ENCODE measurements at regions not wholly inside any gene's neighbourhood (a gene's known extent, or its start where the extent isn't known, plus 50 kb on each side); places are given as distances from the start of the nearest gene placed in this dataset.

DNA sequence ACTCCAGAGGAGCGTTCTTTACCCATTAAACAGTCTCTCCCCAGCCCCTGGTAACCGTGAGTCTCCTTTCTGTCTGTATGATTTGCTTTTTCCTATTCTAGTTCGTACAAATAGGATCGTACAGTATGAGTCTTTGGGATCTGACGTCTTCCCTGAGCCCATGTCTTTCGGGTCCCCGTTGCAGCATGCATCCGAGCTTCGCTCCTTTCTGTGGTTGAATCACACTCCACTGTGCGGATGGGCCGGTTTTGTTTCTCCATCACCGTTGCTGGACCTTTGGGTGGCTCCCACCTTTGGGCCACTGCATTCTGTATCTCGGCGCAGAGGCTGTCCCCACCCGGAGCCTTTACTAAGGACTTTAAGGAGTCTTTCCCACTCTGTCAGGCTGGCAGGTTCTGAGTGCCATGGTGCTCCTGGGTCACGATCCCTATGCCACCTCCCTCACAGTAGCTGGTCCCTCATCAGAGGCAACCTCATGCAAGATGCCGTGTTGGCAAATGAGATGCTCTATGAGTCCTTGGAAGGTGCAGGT is 145.7 kb upstream of the COL5A1 start:
- TF ChIP-seq POLR2A (IDR thresholded peaks at IDR 0.05; ENCODE audit: low read depth, low read length), result no peak
- FAIRE-seq, result no peak
- no peak for DNase-seq (ENCODE audit: insufficient read length, low spot score)

GRCh38 chr9:134496413-134497282 is 145.0 kb upstream of the COL5A1 start:
- peak; percentile 82 for FAIRE-seq

DNA sequence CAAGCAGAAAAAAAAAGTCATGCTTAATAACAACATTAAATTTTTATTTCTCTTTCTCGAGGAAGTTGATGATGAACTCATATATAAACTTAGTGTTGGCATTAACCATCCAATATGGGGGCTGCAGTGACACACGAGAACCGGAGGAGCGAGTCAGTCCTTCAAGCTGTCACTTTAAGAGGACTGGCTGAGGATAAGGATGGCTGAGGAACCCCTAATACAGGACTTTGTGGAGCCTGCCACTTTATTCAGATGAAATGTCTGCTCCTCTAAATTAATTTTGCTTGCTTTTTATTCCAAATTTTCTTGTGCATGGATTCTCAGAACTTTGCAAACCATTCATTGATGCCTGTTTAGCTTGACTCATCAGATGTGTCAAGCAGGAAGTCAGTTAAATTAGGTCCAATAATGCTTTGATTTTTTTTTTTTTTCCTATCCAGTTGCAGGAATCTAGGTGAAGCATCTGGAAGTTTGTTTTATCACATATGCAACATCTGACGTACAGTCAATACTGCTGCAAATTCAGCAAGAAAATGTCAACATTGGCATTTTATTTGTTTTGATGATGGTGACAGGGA is 144.2 kb upstream of the COL5A1 start:
- no peak for TF ChIP-seq POLR2A (IDR thresholded peaks at IDR 0.05; ENCODE audit: low read depth, low read length)
- FAIRE-seq (no peak), DNase-seq (ENCODE audit: insufficient read length, low spot score) (no peak)

More at GRCh38 chr9:134496413-134497282, 145.0 kb upstream of the COL5A1 start:
- peak; percentile 95 for DNase-seq (ENCODE audit: insufficient read length, low spot score)
- no peak for TF ChIP-seq POLR2A (IDR thresholded peaks at IDR 0.05; ENCODE audit: low read depth, low read length)

- no peak for FAIRE-seq
- TF ChIP-seq POLR2A (IDR thresholded peaks at IDR 0.05; ENCODE audit: low read depth, low read length), result no peak
- no peak for DNase-seq (ENCODE audit: insufficient read length, low spot score)
Measured at GRCh38 chr9:134498814-134499166, 142.8 kb upstream of the COL5A1 start.

DNA sequence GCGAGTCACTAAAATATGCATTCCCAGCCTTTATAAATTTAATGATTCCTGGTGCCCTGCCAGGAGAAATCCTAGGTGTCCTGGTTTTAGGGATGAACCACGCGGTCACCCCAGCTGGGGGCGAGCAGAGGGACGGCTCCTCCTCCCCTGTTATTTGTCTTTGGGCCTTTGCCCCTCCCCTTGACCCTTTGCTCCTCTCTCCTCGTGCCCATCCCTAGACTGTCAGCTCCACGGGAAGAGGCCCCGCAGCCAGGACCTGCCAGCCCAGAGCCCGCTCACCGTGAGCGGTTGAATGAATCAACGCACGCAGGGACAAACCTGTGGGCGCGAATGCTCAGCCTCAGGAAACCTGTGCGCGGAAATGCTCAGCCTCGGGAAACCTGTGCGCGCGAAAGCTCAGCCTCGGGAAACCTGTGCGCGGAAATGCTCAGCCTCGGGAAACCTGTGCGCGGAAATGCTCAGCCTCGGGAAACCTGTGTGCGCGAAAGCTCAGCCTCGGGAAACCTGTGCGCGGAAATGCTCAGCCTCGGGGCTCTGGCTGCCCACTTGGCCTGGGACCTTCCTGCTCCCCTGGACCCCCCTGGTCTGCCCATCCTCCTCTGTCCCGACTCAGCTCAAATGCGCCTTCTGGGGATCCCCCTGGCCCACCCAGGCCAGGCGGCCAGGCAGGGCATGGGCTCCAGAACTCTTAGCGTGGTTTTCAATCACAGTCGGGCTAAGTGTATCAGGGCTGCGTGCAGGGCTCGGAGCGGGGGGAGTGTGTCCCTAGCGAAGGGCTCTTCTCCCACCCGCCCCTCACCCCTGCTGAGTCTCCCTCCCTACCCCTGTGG is 140.5 kb upstream of the COL5A1 start:
- no peak for DNase-seq (ENCODE audit: insufficient read length, low spot score)

GRCh38 chr9:134501761-134502265 is 139.8 kb upstream of the COL5A1 start:
- FAIRE-seq (no peak), DNase-seq (ENCODE audit: insufficient read length, low spot score) (no peak)
- TF ChIP-seq POLR2A (IDR thresholded peaks at IDR 0.05; ENCODE audit: low read depth, low read length), result no peak

More for the DNA sequence above, 140.5 kb upstream of the COL5A1 start:
- TF ChIP-seq POLR2A (IDR thresholded peaks at IDR 0.05; ENCODE audit: low read depth, low read length), result no peak
- no peak for FAIRE-seq

DNA sequence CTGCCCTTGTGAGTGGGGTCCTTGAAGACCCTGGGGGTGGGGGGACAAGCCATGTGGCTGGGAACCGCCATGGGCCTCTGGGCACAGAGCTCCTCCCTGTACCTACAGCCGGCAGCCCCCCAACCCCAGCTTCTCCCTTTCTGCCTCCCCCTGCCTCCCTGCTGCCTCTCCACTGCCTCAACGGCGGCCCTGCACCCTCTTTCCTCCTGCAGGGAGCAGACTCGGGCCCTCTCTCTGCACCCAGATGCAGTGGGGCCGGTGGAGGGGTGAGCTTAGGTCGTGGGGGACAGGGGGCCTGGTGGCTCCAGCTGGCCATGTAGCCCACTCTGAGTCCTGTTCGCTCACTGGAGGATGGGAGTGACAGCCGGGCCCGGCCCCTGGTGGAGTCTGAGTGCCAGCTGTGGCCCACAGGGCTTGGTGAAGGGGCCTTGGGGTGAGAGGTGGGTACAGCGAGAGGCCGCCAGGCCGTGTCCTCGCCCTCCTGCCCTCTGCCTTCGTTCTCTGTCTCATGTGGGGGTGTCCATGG is 139.3 kb upstream of the COL5A1 start:
- no peak for FAIRE-seq
- TF ChIP-seq POLR2A (IDR thresholded peaks at IDR 0.05; ENCODE audit: low read depth, low read length), result no peak
- DNase-seq (ENCODE audit: insufficient read length, low spot score), result no peak

GRCh38 chr9:134502809-134503211 is 138.8 kb upstream of the COL5A1 start:
- FAIRE-seq (peak; percentile 96), DNase-seq (ENCODE audit: insufficient read length, low spot score) (peak; percentile 100)
- TF ChIP-seq POLR2A (IDR thresholded peaks at IDR 0.05; ENCODE audit: low read depth, low read length), result peak; percentile 47; the same call in 1 of the 2 replicates

DNA sequence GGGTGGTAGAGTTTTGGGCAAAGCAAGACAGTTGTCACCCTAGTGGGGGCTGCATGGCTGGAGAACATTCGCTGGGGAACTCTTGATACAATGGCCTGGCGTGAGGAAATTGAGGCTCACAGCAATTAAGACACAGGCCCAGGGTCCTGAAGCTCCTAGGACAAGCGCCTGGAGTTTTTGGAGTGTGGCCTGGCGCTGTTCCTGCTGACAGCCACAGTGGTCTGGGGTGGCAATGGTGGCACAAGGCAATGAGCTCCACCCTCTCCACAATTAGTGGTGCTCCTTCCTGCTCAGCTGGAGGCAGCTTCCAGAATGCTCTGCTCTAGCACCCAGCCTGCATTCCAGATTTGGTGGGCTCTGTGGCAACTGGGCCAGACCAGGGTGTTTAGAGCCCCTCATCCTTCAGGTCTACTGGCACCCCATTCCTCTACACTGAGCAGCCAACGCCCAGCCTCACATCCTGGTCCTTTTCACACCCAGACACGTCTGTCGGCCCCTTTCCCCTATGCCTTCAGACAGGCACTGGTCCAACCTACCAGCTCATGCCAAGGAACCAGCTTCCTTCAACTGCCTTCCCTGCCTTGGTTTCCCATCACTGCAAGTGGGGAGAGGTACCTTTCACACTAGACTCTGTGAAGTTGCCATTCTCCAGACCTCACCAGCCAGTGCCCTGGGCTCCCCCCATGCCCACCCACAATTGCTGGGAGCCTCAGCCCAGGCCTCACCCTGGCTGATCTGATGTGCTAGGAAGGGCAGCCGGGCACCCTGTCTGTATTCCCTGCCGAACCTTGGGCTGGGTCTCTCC is 138.1 kb upstream of the COL5A1 start:
- no peak for TF ChIP-seq POLR2A (IDR thresholded peaks at IDR 0.05; ENCODE audit: low read depth, low read length)
- DNase-seq (ENCODE audit: insufficient read length, low spot score), result no peak
- no peak for FAIRE-seq

DNA sequence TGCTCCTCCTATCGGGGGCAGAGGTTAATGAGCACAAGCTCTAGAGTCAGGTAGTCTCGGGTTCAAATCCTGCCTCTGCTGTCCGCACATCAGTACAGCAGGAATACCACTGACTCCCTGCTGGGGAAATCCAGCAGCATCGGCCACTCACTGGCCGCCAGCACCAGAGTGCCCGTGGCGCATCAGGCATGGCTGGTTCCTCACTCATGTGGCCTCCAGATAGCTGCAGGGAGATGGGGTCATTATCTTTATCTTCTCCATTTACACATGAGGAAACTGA is 137.6 kb upstream of the COL5A1 start:
- TF ChIP-seq POLR2A (IDR thresholded peaks at IDR 0.05; ENCODE audit: low read depth, low read length), result no peak
- no peak for DNase-seq (ENCODE audit: insufficient read length, low spot score)
- no peak for FAIRE-seq

- DNase-seq (ENCODE audit: insufficient read length, low spot score) (no peak), FAIRE-seq (no peak)
- no peak for TF ChIP-seq POLR2A (IDR thresholded peaks at IDR 0.05; ENCODE audit: low read depth, low read length)
Measured at GRCh38 chr9:134505032-134505431, 136.6 kb upstream of the COL5A1 start.

GRCh38 chr9:134509281-134509680 is 132.3 kb upstream of the COL5A1 start:
- FAIRE-seq, result no peak
- DNase-seq (ENCODE audit: insufficient read length, low spot score), result no peak

DNA sequence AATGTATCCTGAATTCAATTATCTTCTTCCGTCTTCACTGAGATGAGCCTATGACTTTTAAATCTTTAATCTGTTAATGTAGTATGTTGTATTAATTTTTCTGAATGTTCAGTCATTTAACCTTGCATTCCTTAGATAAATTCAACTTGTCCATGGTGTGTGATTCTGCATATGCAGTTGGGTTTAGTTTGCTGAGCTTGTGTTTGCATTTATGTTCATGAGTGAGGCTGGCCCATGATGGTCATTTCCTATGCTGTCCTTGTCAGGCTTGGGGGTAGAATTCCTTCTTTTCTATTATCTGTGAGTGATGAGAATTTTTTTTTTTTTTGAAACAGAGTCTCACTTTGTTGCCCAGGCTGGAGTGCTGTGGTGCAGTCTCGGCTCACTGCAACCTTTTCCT is 131.8 kb upstream of the COL5A1 start:
- TF ChIP-seq POLR2A (IDR thresholded peaks at IDR 0.05; ENCODE audit: low read depth, low read length), result no peak
- DNase-seq (ENCODE audit: insufficient read length, low spot score), result no peak
- FAIRE-seq, result no peak

More at GRCh38 chr9:134509281-134509680, 132.3 kb upstream of the COL5A1 start:
- TF ChIP-seq POLR2A (IDR thresholded peaks at IDR 0.05; ENCODE audit: low read depth, low read length), result no peak

Data from H54 (cell line).